Fibroblast of lung (primary cell): ENCODE measurements at regions not wholly inside any gene's neighbourhood (a gene's known extent, or its start where the extent isn't known, plus 50 kb on each side); places are given as distances from the start of the nearest gene placed in this dataset.

Experiments
- CTCF ChIP-seq, 2 donors: IDR thresholded peaks in 1 of 2; conservative IDR thresholded peaks in 1 of 2; 1 replicate in 1 of 2; 2 replicates in 1 of 2; pipeline ENCODE4 v1.5.1; 2011 to 2012; ENCODE audit warnings: low read length in 2 of 2, control low read depth in 1 of 2, inconsistent platforms in 1 of 2, low read depth in 1 of 2, mild to moderate bottlenecking in 1 of 2
- EZH2 ChIP-seq: IDR thresholded peaks from 2 replicates; pipeline ENCODE4 v1.5.1; 2012; ENCODE audit warnings: low read length, control low read depth, mild to moderate bottlenecking; ENCODE audit errors: missing control alignments

- TF ChIP-seq CTCF (conservative IDR thresholded peaks at IDR 0.05 in 1 of 2, IDR thresholded peaks at IDR 0.05 in 1 of 2; ENCODE audit: low read depth in 1 of 2, low read length in 2 of 2), result no peak
- TF ChIP-seq EZH2, result no peak
Measured at GRCh38 chr16:11460820-11461594, 115.7 kb downstream of the RMI2 start.
